BE2C (cell line): ENCODE measurements at regions not wholly inside any gene's neighbourhood (a gene's known extent, or its start where the extent isn't known, plus 50 kb on each side); places are given as distances from the start of the nearest gene placed in this dataset.

ENCODE experiments used
- DNase-seq: peaks from one replicate; pipeline ENCODE4 v3.0.0-alpha.2; 2020
- H3K27me3 ChIP-seq: fragments of 250-450 bp; sonication (Bioruptor Pico); 2 replicates; pipeline ENCODE4 v1.5.1; 2020; ENCODE audit warnings: mild to moderate bottlenecking
- H3K36me3 ChIP-seq: fragments of 250-450 bp; sonication (Bioruptor Pico); 2 replicates; pipeline ENCODE4 v1.5.1; 2020; ENCODE audit warnings: mild to moderate bottlenecking
- H3K4me1 ChIP-seq: fragments of 250-450 bp; sonication (Bioruptor Pico); 2 replicates; pipeline ENCODE4 v1.5.1; 2020
- H3K4me3 ChIP-seq: 2 replicates; pipeline ENCODE4 v1.5.1; 2011; ENCODE audit warnings: low read depth, low read length
- H3K9me3 ChIP-seq: fragments of 250-450 bp; sonication (Bioruptor Pico); 2 replicates; pipeline ENCODE4 v1.5.1; 2020
- TF ChIP-seq, protein P1 (sequence below): IDR thresholded peaks from 2 replicates; pipeline ENCODE4 v1.5.1; 2012; ENCODE audit warnings: mild to moderate bottlenecking, low read depth, low read length

DNA sequence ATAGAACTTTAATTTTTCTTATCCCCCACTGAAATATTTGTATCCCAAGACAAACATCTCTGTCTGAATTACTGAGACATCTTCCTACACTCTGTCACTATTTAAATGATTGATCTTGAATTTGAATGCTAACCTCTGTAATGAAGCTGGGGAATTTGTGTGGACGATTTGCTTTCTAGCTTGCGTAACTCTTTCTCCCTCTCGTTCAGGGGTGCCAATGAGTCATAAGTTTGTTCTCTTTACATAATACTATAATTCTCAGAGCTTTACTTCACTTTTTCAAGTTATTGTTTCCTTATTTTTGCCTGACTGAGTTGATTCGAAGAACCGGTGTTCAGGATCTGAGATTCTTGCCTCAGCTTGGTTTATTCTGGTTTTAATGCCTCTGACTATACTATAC is 783.3 kb upstream of the CADM2 start:
- DNase-seq: no peak
- TF ChIP-seq, protein P1, sequence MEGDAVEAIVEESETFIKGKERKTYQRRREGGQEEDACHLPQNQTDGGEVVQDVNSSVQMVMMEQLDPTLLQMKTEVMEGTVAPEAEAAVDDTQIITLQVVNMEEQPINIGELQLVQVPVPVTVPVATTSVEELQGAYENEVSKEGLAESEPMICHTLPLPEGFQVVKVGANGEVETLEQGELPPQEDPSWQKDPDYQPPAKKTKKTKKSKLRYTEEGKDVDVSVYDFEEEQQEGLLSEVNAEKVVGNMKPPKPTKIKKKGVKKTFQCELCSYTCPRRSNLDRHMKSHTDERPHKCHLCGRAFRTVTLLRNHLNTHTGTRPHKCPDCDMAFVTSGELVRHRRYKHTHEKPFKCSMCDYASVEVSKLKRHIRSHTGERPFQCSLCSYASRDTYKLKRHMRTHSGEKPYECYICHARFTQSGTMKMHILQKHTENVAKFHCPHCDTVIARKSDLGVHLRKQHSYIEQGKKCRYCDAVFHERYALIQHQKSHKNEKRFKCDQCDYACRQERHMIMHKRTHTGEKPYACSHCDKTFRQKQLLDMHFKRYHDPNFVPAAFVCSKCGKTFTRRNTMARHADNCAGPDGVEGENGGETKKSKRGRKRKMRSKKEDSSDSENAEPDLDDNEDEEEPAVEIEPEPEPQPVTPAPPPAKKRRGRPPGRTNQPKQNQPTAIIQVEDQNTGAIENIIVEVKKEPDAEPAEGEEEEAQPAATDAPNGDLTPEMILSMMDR: no peak
- H3K36me3 ChIP-seq: no peaks in the 10 kb centered on the region
- H3K4me1 ChIP-seq: no peaks in the 10 kb centered on the region
- H3K9me3 ChIP-seq: no peaks in the 10 kb centered on the region
- H3K4me3 ChIP-seq: no peak overlapping the region
- H3K27me3 ChIP-seq: no peaks in the 10 kb centered on the region

DNA sequence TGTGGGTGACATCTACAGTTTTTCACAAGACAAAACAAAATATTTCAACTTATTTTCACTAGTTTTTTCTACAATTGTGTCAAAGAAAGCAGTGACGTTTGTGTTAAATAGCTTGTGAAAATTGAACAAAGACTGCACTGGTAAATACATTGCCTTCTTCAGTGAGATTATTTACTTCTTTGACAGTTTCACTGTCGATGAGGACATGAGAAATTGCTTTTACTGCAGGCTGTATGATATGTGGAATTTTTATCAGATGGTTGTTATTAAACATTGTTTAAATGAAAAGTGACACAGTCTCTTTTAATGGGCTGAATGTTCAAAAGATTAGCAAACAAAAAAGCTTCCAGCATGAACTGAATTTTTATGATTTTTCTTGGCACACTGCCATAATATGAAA is 773.9 kb upstream of the CADM2 start:
- peaks cover 6% of the 10 kb centered on the region for H3K4me1 ChIP-seq
- H3K36me3 ChIP-seq: no peaks in the 10 kb centered on the region
- H3K9me3 ChIP-seq: no peaks in the 10 kb centered on the region
- DNase-seq: no peak
- TF ChIP-seq, protein P1: no peak
- no peak overlapping the region for H3K4me3 ChIP-seq
- no peaks in the 10 kb centered on the region; the same call in 1 of the 2 replicates for H3K27me3 ChIP-seq

DNA sequence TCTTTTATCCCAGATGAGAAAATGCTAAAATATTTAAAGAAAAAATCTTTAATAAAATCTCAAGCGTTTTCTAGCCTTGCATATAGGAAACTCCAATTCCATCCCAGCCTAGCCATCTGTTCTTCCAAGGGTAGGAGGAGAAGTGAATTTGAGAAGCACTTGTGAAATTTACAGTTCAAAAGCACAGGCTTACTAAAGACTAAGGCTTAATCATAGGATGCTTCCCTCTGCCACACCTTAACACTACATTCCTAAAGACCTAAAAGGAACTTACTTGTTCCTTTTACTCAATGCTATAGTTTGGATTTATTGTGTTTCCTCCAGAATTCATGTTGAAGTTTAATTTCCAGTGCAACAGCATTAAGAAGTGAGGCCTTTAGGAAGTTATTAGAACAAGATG is 764.8 kb upstream of the CADM2 start:
- no peak for DNase-seq
- Histone ChIP-seq H3K9me3 (no peaks in the 10 kb centered on the region), H3K4me1 (no peaks in the 10 kb centered on the region), H3K27me3 (no peaks in the 10 kb centered on the region), H3K36me3 (no peaks in the 10 kb centered on the region), H3K4me3 (no peak overlapping the region)
- TF ChIP-seq, protein P1: no peak

DNA sequence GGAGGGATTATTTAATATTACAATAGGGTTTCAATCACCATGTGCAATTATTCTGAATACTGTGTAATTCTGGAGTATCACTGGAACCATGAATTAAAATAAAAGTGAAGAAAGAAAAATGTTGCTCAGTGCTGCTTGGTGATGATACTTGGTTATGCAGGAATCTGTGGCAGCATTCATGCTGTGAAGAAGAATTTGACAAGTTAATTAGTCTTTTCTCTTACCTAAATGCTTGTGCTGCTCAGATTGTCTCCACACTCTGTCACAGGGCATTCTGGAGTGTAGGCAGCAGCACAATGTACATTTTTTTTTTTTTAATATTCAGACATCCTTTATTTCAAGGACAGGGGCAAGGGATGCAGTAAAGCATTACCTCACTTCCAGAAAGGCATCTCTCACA is 749.3 kb upstream of the CADM2 start:
- Histone ChIP-seq H3K4me3 (no peak overlapping the region), H3K36me3 (no peaks in the 10 kb centered on the region), H3K4me1 (no peaks in the 10 kb centered on the region), H3K9me3 (no peaks in the 10 kb centered on the region), H3K27me3 (no peaks in the 10 kb centered on the region)
- TF ChIP-seq, protein P1: no peak
- DNase-seq: no peak

DNA sequence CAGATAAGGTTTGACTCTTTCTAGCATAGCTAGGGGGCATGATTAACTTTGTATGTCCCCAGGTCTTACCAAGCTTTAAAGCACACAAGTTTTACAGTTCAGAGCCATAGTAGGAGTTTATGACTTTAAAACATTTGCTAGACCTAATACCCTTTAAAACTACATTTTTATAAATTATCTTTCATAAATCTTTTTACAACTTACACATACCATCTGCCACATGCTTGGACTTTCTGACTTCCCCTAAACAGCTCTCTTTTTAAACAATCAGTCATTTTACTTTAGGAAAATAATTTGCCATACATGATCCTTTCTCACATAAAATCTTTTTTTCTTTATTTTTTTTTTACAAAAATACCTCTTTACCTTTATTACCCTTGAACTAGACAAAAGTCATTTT is 735.3 kb upstream of the CADM2 start:
- Histone ChIP-seq H3K9me3 (no peaks in the 10 kb centered on the region), H3K27me3 (no peaks in the 10 kb centered on the region), H3K4me3 (no peak overlapping the region), H3K36me3 (no peaks in the 10 kb centered on the region), H3K4me1 (no peaks in the 10 kb centered on the region)
- TF ChIP-seq, protein P1: no peak
- DNase-seq: no peak

DNA sequence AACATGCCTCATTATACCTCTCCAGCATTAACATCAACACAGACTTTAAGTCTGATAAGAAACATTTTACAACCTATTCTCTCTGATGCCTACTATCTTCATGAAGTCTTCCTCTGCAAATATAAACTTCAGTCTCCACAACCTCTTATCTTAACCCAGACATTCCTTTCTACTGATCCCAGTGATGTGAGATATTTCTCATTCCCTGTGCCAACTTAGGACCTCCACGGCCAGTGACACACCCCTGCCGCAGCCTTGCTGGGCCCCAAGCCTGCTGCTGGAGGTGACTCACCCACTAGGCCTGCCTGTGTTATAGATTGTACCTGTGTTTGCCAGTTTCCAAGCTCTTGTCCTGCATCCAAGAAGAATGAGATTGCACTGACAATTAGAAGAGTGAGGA is 734.5 kb upstream of the CADM2 start:
- H3K27me3 ChIP-seq: no peaks in the 10 kb centered on the region
- H3K9me3 ChIP-seq: no peaks in the 10 kb centered on the region
- DNase-seq: no peak
- TF ChIP-seq, protein P1: no peak
- no peaks in the 10 kb centered on the region for H3K36me3 ChIP-seq
- H3K4me3 ChIP-seq: no peak overlapping the region
- no peaks in the 10 kb centered on the region for H3K4me1 ChIP-seq
